ENCODE measurements at regions not wholly inside any gene's neighbourhood (a gene's known extent, or its start where the extent isn't known, plus 50 kb on each side); places are given as distances from the start of the nearest gene placed in this dataset.
A peak's percentile ranks its signal among the peaks of the same experiment; 100 is the strongest.

- TF ChIP-seq NFE2L1 (CRISPR knock-in tag; IDR thresholded peaks at IDR 0.05) (no peak), CREB1 (CRISPR knock-in tag; IDR thresholded peaks at IDR 0.05) (no peak), GABPB1 (CRISPR knock-in tag; IDR thresholded peaks at IDR 0.05) (peak; percentile 83)
- TF ChIP-seq, protein P1, sequence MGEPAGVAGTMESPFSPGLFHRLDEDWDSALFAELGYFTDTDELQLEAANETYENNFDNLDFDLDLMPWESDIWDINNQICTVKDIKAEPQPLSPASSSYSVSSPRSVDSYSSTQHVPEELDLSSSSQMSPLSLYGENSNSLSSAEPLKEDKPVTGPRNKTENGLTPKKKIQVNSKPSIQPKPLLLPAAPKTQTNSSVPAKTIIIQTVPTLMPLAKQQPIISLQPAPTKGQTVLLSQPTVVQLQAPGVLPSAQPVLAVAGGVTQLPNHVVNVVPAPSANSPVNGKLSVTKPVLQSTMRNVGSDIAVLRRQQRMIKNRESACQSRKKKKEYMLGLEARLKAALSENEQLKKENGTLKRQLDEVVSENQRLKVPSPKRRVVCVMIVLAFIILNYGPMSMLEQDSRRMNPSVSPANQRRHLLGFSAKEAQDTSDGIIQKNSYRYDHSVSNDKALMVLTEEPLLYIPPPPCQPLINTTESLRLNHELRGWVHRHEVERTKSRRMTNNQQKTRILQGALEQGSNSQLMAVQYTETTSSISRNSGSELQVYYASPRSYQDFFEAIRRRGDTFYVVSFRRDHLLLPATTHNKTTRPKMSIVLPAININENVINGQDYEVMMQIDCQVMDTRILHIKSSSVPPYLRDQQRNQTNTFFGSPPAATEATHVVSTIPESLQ (CRISPR knock-in tag; IDR thresholded peaks at IDR 0.05): no peak
- Mint-ChIP-seq H3K27ac (no peak overlapping the region), H3K4me3 (no peak overlapping the region), H3K9me3 (no peaks in the 10 kb centered on the region), H3K27me3 (ENCODE audit: low read depth) (no peaks in the 10 kb centered on the region), H3K36me3 (no peaks in the 10 kb centered on the region), H3K4me1 (peaks cover 13% of the 10 kb centered on the region)
- no peak for DNase-seq (ENCODE audit: low spot score)
- ChIA-PET CTCF (no interaction called here), POLR2A (no interaction called here)
- ATAC-seq: no peak
These were observed 290.8 kb downstream of the MSX2 start for GRCh38 chr5:175015028-175015685.

GRCh38 chr5:175013251-175013650 is 288.9 kb downstream of the MSX2 start:
- Mint-ChIP-seq H3K27me3 (ENCODE audit: low read depth) (no peaks in the 10 kb centered on the region), H3K4me3 (no peak overlapping the region), H3K36me3 (no peaks in the 10 kb centered on the region), H3K4me1 (peaks cover 13% of the 10 kb centered on the region), H3K27ac (no peak overlapping the region), H3K9me3 (no peaks in the 10 kb centered on the region)
- TF ChIP-seq ZNF317 (CRISPR knock-in tag; IDR thresholded peaks at IDR 0.05; ENCODE audit: borderline replicate concordance, low read depth): no peak
- no peak for TF ChIP-seq TEAD1 (CRISPR knock-in tag; IDR thresholded peaks at IDR 0.05)
- TF ChIP-seq, protein P2, sequence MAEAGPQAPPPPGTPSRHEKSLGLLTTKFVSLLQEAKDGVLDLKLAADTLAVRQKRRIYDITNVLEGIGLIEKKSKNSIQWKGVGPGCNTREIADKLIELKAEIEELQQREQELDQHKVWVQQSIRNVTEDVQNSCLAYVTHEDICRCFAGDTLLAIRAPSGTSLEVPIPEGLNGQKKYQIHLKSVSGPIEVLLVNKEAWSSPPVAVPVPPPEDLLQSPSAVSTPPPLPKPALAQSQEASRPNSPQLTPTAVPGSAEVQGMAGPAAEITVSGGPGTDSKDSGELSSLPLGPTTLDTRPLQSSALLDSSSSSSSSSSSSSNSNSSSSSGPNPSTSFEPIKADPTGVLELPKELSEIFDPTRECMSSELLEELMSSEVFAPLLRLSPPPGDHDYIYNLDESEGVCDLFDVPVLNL (CRISPR knock-in tag; IDR thresholded peaks at IDR 0.05; ENCODE audit: borderline replicate concordance, low read depth): no peak
- TF ChIP-seq, protein P1 (CRISPR knock-in tag; IDR thresholded peaks at IDR 0.05): no peak
- no peak for TF ChIP-seq FOXP4 (CRISPR knock-in tag; IDR thresholded peaks at IDR 0.05)
- TF ChIP-seq, protein P3, sequence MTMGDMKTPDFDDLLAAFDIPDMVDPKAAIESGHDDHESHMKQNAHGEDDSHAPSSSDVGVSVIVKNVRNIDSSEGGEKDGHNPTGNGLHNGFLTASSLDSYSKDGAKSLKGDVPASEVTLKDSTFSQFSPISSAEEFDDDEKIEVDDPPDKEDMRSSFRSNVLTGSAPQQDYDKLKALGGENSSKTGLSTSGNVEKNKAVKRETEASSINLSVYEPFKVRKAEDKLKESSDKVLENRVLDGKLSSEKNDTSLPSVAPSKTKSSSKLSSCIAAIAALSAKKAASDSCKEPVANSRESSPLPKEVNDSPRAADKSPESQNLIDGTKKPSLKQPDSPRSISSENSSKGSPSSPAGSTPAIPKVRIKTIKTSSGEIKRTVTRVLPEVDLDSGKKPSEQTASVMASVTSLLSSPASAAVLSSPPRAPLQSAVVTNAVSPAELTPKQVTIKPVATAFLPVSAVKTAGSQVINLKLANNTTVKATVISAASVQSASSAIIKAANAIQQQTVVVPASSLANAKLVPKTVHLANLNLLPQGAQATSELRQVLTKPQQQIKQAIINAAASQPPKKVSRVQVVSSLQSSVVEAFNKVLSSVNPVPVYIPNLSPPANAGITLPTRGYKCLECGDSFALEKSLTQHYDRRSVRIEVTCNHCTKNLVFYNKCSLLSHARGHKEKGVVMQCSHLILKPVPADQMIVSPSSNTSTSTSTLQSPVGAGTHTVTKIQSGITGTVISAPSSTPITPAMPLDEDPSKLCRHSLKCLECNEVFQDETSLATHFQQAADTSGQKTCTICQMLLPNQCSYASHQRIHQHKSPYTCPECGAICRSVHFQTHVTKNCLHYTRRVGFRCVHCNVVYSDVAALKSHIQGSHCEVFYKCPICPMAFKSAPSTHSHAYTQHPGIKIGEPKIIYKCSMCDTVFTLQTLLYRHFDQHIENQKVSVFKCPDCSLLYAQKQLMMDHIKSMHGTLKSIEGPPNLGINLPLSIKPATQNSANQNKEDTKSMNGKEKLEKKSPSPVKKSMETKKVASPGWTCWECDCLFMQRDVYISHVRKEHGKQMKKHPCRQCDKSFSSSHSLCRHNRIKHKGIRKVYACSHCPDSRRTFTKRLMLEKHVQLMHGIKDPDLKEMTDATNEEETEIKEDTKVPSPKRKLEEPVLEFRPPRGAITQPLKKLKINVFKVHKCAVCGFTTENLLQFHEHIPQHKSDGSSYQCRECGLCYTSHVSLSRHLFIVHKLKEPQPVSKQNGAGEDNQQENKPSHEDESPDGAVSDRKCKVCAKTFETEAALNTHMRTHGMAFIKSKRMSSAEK (CRISPR knock-in tag; IDR thresholded peaks at IDR 0.05; ENCODE audit: borderline replicate concordance): no peak
- ChIA-PET POLR2A (no interaction called here), CTCF (interaction anchor here (0.7 kb wide), 1 partner anchor 79 kb away, joined by 6 read pairs; no protein-coding TSS in a partner anchor)
- DNase-seq (ENCODE audit: low spot score) (no peak), ATAC-seq (no peak)

All from WTC11 (cell line).